Endothelial cell of umbilical vein (primary cell): ENCODE measurements at regions not wholly inside any gene's neighbourhood (a gene's known extent, or its start where the extent isn't known, plus 50 kb on each side); places are given as distances from the start of the nearest gene placed in this dataset.

Experiments
- EZH2 ChIP-seq: IDR thresholded peaks from 2 replicates; pipeline ENCODE4 v1.6.1; 2012; ENCODE audit warnings: borderline replicate concordance, low read depth, mild to moderate bottlenecking, moderate library complexity, low read length, inconsistent platforms; ENCODE audit not compliant: severe bottlenecking
- GATA2 ChIP-seq: IDR thresholded peaks from 2 replicates; pipeline ENCODE4 v1.7.0; 2011; ENCODE audit warnings: low read depth, mild to moderate bottlenecking, moderate library complexity, mixed read lengths, low read length; ENCODE audit not compliant: insufficient read length, insufficient read depth
- JUN ChIP-seq: IDR thresholded peaks from 2 replicates; pipeline ENCODE4 v1.6.1; 2011; ENCODE audit warnings: borderline replicate concordance, low read depth; ENCODE audit not compliant: insufficient read length, insufficient read depth
- MAX ChIP-seq: IDR thresholded peaks from 2 replicates; pipeline ENCODE4 v1.6.1; 2011; ENCODE audit not compliant: insufficient read depth, insufficient read length
- MYC ChIP-seq: IDR thresholded peaks from one replicate; pipeline ENCODE4 v1.6.1; 2011; ENCODE audit warnings: mild to moderate bottlenecking, low read depth, low read length
- POLR2A ChIP-seq: IDR thresholded peaks from 2 replicates; pipeline ENCODE4 v1.6.1; 2012; ENCODE audit warnings: low read depth, mild to moderate bottlenecking, control low read depth, low read length
- POLR2AphosphoS5 ChIP-seq: IDR thresholded peaks from 2 replicates; pipeline ENCODE4 v1.6.1; 2012; ENCODE audit warnings: low read depth, mild to moderate bottlenecking, control low read depth, low read length, moderate library complexity; ENCODE audit not compliant: insufficient read depth
- TF ChIP-seq, protein P1 (sequence below), 2 donors: IDR thresholded peaks; 1 replicate in 1 of 2; 2 replicates in 1 of 2; pipeline ENCODE4 v1.5.1; 2011; ENCODE audit warnings: low read length in 2 of 2, mild to moderate bottlenecking in 2 of 2, moderate library complexity in 2 of 2, control low read depth in 1 of 2, inconsistent platforms in 1 of 2, low read depth in 1 of 2; ENCODE audit not compliant: insufficient read depth in 1 of 2; ENCODE audit errors: extremely low read depth in 1 of 2

- TF ChIP-seq, protein P1, sequence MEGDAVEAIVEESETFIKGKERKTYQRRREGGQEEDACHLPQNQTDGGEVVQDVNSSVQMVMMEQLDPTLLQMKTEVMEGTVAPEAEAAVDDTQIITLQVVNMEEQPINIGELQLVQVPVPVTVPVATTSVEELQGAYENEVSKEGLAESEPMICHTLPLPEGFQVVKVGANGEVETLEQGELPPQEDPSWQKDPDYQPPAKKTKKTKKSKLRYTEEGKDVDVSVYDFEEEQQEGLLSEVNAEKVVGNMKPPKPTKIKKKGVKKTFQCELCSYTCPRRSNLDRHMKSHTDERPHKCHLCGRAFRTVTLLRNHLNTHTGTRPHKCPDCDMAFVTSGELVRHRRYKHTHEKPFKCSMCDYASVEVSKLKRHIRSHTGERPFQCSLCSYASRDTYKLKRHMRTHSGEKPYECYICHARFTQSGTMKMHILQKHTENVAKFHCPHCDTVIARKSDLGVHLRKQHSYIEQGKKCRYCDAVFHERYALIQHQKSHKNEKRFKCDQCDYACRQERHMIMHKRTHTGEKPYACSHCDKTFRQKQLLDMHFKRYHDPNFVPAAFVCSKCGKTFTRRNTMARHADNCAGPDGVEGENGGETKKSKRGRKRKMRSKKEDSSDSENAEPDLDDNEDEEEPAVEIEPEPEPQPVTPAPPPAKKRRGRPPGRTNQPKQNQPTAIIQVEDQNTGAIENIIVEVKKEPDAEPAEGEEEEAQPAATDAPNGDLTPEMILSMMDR (IDR thresholded peaks at IDR 0.05; ENCODE audit: extremely low read depth in 1 of 2, insufficient read depth in 1 of 2, low read depth in 1 of 2, low read length in 2 of 2) = no peak
- TF ChIP-seq POLR2A (no peak), JUN (no peak), MAX (no peak), POLR2AphosphoS5 (no peak), MYC (no peak), EZH2 (no peak), GATA2 (no peak)
Observed at GRCh38 chr4:143016171-143016570, 168.5 kb upstream of the USP38 start.
